Inflammatory macrophage treated with lipopolysaccharide for 1 hour (primary cell): ENCODE measurements at regions not wholly inside any gene's neighbourhood (a gene's known extent, or its start where the extent isn't known, plus 50 kb on each side); places are given as distances from the start of the nearest gene placed in this dataset.

ENCODE experiments used
- DNase-seq, 2 donors: peaks; one replicate each; pipeline ENCODE4 v3.0.0-alpha.2; 2020 to 2022

- no peak for DNase-seq
These were observed 51.2 kb upstream of the UBR2 start for GRCh38 chr6:42512579-42512978.

- DNase-seq, result no peak
These were observed 51.9 kb upstream of the UBR2 start for GRCh38 chr6:42511803-42512422.

- no peak for DNase-seq
These were observed 53.0 kb upstream of the UBR2 start for GRCh38 chr6:42510795-42511194.

- no peak for DNase-seq
These were observed 54.1 kb upstream of the UBR2 start for GRCh38 chr6:42509765-42510164.

GRCh38 chr6:42509256-42509655 lies 54.6 kb upstream of the UBR2 start:
- no peak for DNase-seq

- no peak for DNase-seq
These were observed 55.9 kb upstream of the UBR2 start for GRCh38 chr6:42507901-42508300.

GRCh38 chr6:42507195-42507594 lies 55.5 kb upstream of the TRERF1 start:
- no peak for DNase-seq

- DNase-seq, result no peak
These were observed 54.3 kb upstream of the TRERF1 start for GRCh38 chr6:42506070-42506469.

GRCh38 chr6:42505385-42505718 lies 53.6 kb upstream of the TRERF1 start:
- peak; percentile 72 to 74 for DNase-seq

- peak in 1 of 2 donors; percentile 13 for DNase-seq
These were observed 52.2 kb upstream of the TRERF1 start for GRCh38 chr6:42503894-42504293.

- DNase-seq, result no peak
These were observed 51.3 kb upstream of the TRERF1 start for GRCh38 chr6:42502990-42503389.

- no peak for DNase-seq
These were observed 50.4 kb upstream of the TRERF1 start for GRCh38 chr6:42502127-42502526.
